ENCODE measurements at regions not wholly inside any gene's neighbourhood (a gene's known extent, or its start where the extent isn't known, plus 50 kb on each side); places are given as distances from the start of the nearest gene placed in this dataset.
"Not testable (repeated sequence)": the region's sequence is repeated elsewhere in the genome, so short reads cannot be mapped to it uniquely, and the experiment has no call there.

DNA sequence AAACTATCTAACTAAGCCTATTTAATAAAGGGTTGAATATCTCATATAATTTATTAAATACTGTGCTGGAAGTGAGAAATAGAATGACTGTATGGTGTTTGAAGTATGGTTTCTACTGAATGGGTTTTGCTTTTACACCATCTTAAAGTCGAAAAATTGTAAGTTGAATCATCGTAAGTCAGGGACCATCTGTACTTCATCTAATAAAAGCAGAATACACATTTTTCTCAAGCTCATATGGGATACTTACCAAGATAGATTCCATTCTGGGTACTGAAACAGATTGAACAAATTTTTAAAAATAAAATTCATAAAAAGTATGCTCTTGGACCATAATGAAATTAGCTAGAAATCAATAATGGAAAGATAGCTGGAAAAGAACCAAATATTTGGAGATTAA lies 285.4 kb downstream of the CXCL12 start:
- no peaks in the 10 kb centered on the region for H3K4me1 Mint-ChIP-seq (ENCODE audit: low read depth, unreplicated experiment)
- Histone ChIP-seq H3K9me3 (peaks cover 12% of the 10 kb centered on the region; the same call in 1 of the 2 replicates), H3K36me3 (ENCODE audit: control insufficient read depth, insufficient read depth, low read length) (no peaks in the 10 kb centered on the region), H3K4me1 (no peaks in the 10 kb centered on the region), H3K4me3 (ENCODE audit: low read depth, low read length) (no peak overlapping the region), H3K27me3 (replicated peaks; ENCODE audit: control insufficient read depth, insufficient read depth, low read length) (no peaks in the 10 kb centered on the region)
- peaks cover 6% of the 10 kb centered on the region for H3K27me3 Mint-ChIP-seq (ENCODE audit: insufficient read depth, unreplicated experiment)
- no peak overlapping the region for H3K27ac Mint-ChIP-seq (ENCODE audit: unreplicated experiment)
- TF ChIP-seq, protein P1, sequence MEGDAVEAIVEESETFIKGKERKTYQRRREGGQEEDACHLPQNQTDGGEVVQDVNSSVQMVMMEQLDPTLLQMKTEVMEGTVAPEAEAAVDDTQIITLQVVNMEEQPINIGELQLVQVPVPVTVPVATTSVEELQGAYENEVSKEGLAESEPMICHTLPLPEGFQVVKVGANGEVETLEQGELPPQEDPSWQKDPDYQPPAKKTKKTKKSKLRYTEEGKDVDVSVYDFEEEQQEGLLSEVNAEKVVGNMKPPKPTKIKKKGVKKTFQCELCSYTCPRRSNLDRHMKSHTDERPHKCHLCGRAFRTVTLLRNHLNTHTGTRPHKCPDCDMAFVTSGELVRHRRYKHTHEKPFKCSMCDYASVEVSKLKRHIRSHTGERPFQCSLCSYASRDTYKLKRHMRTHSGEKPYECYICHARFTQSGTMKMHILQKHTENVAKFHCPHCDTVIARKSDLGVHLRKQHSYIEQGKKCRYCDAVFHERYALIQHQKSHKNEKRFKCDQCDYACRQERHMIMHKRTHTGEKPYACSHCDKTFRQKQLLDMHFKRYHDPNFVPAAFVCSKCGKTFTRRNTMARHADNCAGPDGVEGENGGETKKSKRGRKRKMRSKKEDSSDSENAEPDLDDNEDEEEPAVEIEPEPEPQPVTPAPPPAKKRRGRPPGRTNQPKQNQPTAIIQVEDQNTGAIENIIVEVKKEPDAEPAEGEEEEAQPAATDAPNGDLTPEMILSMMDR (IDR thresholded peaks at IDR 0.05; ENCODE audit: insufficient read depth in 1 of 2, low read depth in 1 of 2, low read length in 1 of 2, severe bottlenecking in 1 of 2, unreplicated experiment in 1 of 2), result no peak
- no peaks in the 10 kb centered on the region for H3K9me3 Mint-ChIP-seq (ENCODE audit: unreplicated experiment)
- no TSS peak for BruUV-seq (replicated peaks)
- H3K4me3 Mint-ChIP-seq (ENCODE audit: unreplicated experiment), result no peak overlapping the region
- CTCF ChIA-PET, result no interaction called here
- no peak for DNase-seq
- intact Hi-C loops (cut with micrococcal nuclease; ENCODE audit: unreplicated experiment), result no loop called here
- H3K36me3 Mint-ChIP-seq (ENCODE audit: insufficient read depth, unreplicated experiment), result no peaks in the 10 kb centered on the region
- POLR2A ChIA-PET, result no interaction called here

DNA sequence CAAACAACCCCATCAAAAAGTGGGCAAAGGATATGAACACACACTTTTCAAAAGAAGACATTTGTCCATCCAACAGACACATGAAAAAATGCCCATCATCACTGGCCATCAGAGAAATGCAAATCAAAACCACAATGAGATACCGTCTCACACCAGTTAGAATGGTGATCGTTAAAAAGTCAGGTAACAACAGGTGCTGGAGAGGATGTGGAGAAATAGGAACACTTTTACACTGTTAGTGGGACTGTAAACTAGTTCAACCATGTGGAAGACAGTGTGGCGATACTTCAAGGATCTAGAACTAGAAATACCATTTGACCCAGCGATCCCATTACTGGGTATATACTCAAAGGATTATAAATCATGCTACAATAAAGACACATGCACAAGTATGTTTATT lies 288.7 kb downstream of the CXCL12 start:
- H3K36me3 ChIP-seq (ENCODE audit: control insufficient read depth, insufficient read depth, low read length); H3K4me3 ChIP-seq (ENCODE audit: low read depth, low read length); intact Hi-C loops (cut with micrococcal nuclease; ENCODE audit: unreplicated experiment); H3K4me1 Mint-ChIP-seq (ENCODE audit: low read depth, unreplicated experiment); H3K9me3 Mint-ChIP-seq (ENCODE audit: unreplicated experiment); DNase-seq; BruUV-seq (replicated peaks); POLR2A ChIA-PET; H3K27me3 Mint-ChIP-seq (ENCODE audit: insufficient read depth, unreplicated experiment); H3K27ac Mint-ChIP-seq (ENCODE audit: unreplicated experiment); H3K36me3 Mint-ChIP-seq (ENCODE audit: insufficient read depth, unreplicated experiment); H3K4me1 ChIP-seq; H3K4me3 Mint-ChIP-seq (ENCODE audit: unreplicated experiment); CTCF ChIA-PET; H3K27me3 ChIP-seq (replicated peaks; ENCODE audit: control insufficient read depth, insufficient read depth, low read length): not testable (repeated sequence)
- peaks cover 12% of the 10 kb centered on the region; the same call in 1 of the 2 replicates for H3K9me3 ChIP-seq

DNA sequence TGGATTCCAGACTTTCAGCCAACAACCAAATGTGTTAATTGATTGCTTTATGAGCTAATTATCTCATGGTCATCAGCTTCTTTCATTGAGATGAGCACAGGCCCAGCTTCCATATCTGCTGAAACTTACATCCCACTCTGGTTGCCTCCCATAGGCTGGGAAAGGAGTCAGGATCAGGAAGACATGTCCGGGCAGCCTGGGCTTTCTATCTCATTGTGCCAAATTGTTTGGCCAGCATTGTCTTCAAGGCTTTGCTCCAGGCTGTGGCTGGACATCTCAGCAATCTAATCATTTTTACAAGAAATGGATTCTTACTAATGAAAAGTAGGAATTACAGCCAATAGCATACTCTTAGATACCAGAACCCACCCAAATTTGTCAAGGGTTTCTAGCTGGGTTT lies 295.2 kb downstream of the CXCL12 start:
- TF ChIP-seq, protein P1 (IDR thresholded peaks at IDR 0.05; ENCODE audit: insufficient read depth in 1 of 2, low read depth in 1 of 2, low read length in 1 of 2, severe bottlenecking in 1 of 2, unreplicated experiment in 1 of 2), result no peak
- Mint-ChIP-seq H3K27me3 (ENCODE audit: insufficient read depth, unreplicated experiment) (peaks cover 3% of the 10 kb centered on the region), H3K9me3 (ENCODE audit: unreplicated experiment) (peaks cover 9% of the 10 kb centered on the region), H3K4me1 (ENCODE audit: low read depth, unreplicated experiment) (no peaks in the 10 kb centered on the region), H3K27ac (ENCODE audit: unreplicated experiment) (no peak overlapping the region), H3K4me3 (ENCODE audit: unreplicated experiment) (no peak overlapping the region), H3K36me3 (ENCODE audit: insufficient read depth, unreplicated experiment) (no peaks in the 10 kb centered on the region)
- no peaks in the 10 kb centered on the region for H3K4me1 ChIP-seq
- no peak overlapping the region for H3K4me3 ChIP-seq (ENCODE audit: low read depth, low read length)
- no peaks in the 10 kb centered on the region for H3K36me3 ChIP-seq (ENCODE audit: control insufficient read depth, insufficient read depth, low read length)
- no peak for DNase-seq
- H3K9me3 ChIP-seq, result no peaks in the 10 kb centered on the region
- CTCF ChIA-PET, result no interaction called here
- no TSS peak for BruUV-seq (replicated peaks)
- no peaks in the 10 kb centered on the region for H3K27me3 ChIP-seq (replicated peaks; ENCODE audit: control insufficient read depth, insufficient read depth, low read length)
- POLR2A ChIA-PET, result no interaction called here
- intact Hi-C loops (cut with micrococcal nuclease; ENCODE audit: unreplicated experiment), result no loop called here

DNA sequence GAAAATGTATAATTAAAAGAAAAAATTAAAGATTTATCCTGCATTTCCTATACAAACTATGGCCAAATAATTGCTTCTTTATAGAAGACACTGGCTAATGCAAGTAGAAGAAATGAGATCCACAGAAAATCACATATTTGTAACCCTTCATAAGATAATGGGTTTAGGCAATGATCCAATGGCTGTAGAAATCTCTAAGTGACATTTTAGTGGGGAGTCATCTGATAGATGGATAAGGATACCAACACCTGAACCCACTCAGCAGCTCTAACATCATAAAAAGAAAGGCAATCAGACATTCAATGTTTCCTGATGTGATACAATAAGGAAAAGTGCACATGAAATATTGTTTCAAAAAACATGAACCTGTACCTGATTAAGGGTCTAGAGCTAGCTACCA lies 297.5 kb downstream of the CXCL12 start:
- DNase-seq, result no peak
- H3K36me3 Mint-ChIP-seq (ENCODE audit: insufficient read depth, unreplicated experiment), result no peaks in the 10 kb centered on the region
- BruUV-seq (replicated peaks), result no TSS peak
- no peaks in the 10 kb centered on the region for H3K9me3 ChIP-seq
- POLR2A ChIA-PET, result no interaction called here
- no peaks in the 10 kb centered on the region for H3K4me1 ChIP-seq
- no peaks in the 10 kb centered on the region; the same call in 1 of the 2 replicates for H3K27me3 ChIP-seq (replicated peaks; ENCODE audit: control insufficient read depth, insufficient read depth, low read length)
- TF ChIP-seq, protein P1 (IDR thresholded peaks at IDR 0.05; ENCODE audit: insufficient read depth in 1 of 2, low read depth in 1 of 2, low read length in 1 of 2, severe bottlenecking in 1 of 2, unreplicated experiment in 1 of 2), result no peak
- H3K36me3 ChIP-seq (ENCODE audit: control insufficient read depth, insufficient read depth, low read length), result no peaks in the 10 kb centered on the region
- peaks cover 8% of the 10 kb centered on the region for H3K9me3 Mint-ChIP-seq (ENCODE audit: unreplicated experiment)
- H3K27ac Mint-ChIP-seq (ENCODE audit: unreplicated experiment), result no peak overlapping the region
- CTCF ChIA-PET, result no interaction called here
- intact Hi-C loops (cut with micrococcal nuclease; ENCODE audit: unreplicated experiment), result no loop called here
- peaks cover 3% of the 10 kb centered on the region for H3K27me3 Mint-ChIP-seq (ENCODE audit: insufficient read depth, unreplicated experiment)
- no peaks in the 10 kb centered on the region for H3K4me1 Mint-ChIP-seq (ENCODE audit: low read depth, unreplicated experiment)
- no peak overlapping the region for H3K4me3 Mint-ChIP-seq (ENCODE audit: unreplicated experiment)
- H3K4me3 ChIP-seq (ENCODE audit: low read depth, low read length), result no peak overlapping the region
